Islet of Langerhans (tissue), 1 donor: ENCODE measurements at regions not wholly inside any gene's neighbourhood (a gene's known extent, or its start where the extent isn't known, plus 50 kb on each side); places are given as distances from the start of the nearest gene placed in this dataset.
"Not testable (repeated sequence)": the region's sequence is repeated elsewhere in the genome, so short reads cannot be mapped to it uniquely, and the experiment has no call there.

Source experiments
- FAIRE-seq: peaks from one replicate; lab custom pipeline; 2011; peaks lifted over from hg19 to GRCh38; lab: Jason Lieb, UNC

GRCh38 chr14:34172550-34173368, 221.9 kb upstream of the EGLN3 start:
- FAIRE-seq, result no peak

- no peak for FAIRE-seq
Observed at GRCh38 chr14:34172173-34172451, 221.2 kb upstream of the EGLN3 start.

DNA sequence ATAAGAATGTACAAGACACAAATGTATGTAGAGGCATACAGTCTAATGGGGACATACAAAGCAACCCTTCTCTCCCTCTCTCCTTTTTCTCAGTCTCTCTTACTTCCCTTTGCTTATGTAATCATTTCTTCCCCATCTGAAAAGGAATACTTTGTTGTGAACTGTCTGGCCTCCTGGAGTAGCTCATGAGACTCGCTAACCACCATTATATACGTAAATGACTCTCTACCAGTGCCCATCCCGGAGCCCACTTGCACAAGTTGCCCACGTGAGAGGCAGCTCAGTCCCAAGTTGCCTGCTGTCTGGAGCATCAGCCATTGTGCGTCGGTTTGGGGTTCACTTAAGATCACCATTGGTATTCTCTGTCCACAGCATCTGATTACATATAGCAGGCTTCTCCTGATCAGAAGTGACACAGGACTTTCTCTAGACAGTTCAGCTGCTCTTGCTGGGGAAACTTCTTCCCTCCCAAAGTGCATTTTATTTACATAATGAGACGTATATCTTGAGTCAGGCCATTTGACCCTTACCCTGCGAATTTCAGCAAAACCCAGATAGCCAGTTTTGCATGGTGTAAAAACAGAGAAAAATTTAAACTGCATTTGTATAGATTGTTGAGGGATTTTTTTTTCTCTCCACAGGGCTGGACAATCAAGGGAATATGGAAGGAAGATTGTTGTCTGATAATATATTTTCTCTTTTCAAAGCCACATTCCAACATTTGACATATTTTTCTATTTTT, 220.7 kb upstream of the EGLN3 start:
- no peak for FAIRE-seq

DNA sequence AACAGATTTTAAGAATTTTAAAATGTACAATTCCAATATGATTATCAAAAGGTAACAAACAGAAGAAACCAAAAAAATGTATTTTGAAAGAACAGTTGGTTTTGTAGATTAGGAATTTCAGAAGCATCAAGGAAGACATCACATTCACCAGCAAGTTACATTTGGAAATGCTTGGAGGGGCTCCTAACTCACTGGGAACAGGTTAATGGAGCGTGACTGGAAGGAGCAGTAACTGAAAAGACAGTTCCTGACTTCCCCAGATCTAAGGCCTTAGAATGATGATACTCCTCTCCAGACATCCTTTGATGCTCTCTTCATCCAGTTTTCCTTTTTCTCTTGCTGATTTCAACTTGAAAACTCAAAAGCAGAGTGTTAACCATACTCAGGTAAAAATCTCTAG, 220.0 kb upstream of the EGLN3 start:
- FAIRE-seq, result no peak

GRCh38 chr14:34169561-34169960, 218.7 kb upstream of the EGLN3 start:
- no peak for FAIRE-seq

DNA sequence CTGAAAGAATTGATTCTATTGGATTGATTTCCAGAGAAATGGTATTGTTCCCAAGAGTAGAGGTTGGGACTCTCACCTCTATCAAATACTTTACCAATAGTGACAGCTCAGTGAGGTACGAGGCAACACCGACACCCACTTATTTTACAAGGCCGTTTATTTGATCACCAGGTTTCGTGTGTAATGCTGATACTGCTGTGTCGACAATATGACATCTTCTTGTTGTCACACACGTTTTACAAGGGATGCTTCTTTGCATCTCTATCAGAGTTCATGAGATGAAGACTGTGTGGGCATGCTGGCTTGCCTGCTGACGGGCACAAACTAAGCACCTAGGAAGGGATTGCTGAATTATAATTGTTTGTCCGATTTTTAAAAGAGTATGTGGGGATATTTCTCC, 217.8 kb upstream of the EGLN3 start:
- no peak for FAIRE-seq

DNA sequence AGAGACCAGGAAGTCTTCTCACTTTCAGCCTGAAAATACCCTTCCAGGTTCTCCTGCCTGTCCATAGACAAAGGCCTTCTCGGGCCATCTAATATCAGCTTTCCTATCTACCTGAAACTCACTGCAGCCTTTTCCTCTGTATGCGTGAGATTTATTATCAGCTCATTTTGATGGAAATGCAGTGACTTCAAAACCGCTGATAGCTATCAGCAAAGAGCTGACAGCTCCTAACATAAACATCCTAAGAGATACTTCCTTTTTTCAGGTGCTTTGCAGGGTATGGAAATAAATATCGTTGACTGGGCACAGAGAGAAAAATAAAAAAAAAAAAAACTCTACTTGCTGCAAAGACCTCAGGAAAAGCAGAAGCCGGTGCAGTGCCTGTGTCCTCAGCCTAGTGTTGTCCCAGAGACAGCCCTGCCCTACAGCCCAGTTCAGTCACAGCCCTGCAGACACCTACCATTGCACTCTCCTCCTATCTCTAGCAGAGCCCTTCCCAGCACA, 215.0 kb upstream of the EGLN3 start:
- FAIRE-seq, result no peak

GRCh38 chr14:34164162-34164864, 213.4 kb upstream of the EGLN3 start:
- no peak for FAIRE-seq

DNA sequence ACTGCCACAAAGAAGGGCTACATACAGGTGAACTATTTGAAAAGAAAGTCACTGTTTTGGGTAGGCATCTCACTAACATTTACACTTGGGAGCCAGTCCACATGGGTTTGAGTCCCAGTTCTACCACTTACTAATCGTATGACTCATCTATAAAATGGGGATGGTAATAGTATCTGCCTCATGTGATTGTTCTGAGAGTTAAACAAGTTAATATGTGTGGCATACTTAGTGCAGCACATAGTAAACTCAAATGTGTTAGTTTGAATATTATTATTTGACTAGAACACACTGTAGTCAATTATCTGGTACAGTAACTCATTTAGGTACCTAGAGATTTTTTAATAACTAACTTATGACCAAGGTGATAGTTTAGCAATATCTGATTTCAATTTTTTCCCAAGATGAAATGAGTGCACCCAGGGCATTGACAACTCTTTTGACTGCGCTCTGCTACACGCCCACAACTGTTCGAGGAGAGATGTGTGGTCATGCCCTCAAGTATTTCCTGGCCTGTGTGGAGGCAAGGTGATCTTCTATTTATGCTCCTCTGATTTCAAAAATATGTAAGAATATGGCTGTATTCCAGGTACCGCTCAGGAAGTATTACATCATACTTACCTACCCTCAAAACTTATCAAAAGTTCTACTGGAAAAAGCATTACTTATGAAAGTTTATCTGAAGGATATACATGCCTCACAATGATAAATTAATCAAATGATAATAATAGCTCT, 210.6 kb upstream of the EGLN3 start:
- no peak for FAIRE-seq

DNA sequence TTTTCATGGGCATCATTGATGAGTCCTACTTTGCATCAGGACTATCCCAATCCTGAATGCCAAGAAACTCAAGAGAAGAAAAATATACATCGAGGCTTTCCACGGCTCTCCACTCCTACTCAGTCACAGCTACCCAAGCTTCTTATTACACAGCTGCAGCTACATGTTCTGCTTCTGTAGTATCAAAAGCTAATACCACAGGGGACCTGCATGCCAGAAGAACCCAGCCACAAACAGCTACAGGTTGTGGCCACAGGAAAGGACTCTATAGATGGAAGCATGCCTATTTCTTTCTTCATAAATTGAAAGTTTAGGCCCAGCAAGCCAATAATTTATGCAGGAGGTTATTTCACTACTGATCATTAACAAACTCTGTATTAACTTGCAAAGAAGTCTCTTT, 209.7 kb upstream of the EGLN3 start:
- FAIRE-seq, result no peak

DNA sequence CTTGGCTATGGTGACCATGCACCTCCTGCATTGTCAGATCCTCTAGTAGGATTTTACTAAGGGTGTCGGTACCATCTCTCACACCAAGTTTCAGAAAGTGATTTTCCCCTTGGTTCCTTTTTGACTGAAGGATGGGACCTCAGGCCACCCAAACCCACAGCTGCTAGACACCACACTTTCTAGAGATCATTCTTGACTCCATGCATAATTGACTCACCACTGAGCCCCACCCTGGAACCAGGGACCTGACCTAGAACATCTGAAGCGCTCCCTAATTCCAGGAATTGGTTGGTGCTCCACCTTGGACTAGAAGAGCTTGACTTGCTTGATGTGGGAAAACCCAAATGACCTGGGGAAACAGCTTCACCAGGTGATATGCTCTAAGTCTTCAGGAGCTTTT, 206.8 kb upstream of the EGLN3 start:
- no peak for FAIRE-seq

DNA sequence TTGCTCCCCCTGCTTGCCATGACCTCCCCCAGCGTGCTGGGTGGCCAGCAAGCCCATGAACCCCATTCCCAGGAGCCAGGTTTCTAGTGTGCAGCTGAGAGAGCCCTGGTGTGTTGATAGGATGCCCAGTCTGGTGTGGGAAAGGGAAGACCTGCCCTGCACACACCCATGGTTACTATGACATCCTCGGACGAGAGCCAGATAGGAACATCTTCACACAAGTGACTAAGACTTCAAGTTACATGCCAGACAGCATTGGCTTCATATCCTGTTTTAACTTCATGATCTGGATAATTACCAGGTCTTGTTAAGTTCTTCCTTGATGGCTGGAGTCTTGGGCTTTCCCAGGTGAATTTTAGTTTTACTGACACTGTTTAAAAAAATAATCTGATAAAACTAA, 196.6 kb upstream of the EGLN3 start:
- FAIRE-seq, result no peak

- FAIRE-seq, result not testable (repeated sequence)
Observed at GRCh38 chr14:34140127-34140526, 189.3 kb upstream of the EGLN3 start.

DNA sequence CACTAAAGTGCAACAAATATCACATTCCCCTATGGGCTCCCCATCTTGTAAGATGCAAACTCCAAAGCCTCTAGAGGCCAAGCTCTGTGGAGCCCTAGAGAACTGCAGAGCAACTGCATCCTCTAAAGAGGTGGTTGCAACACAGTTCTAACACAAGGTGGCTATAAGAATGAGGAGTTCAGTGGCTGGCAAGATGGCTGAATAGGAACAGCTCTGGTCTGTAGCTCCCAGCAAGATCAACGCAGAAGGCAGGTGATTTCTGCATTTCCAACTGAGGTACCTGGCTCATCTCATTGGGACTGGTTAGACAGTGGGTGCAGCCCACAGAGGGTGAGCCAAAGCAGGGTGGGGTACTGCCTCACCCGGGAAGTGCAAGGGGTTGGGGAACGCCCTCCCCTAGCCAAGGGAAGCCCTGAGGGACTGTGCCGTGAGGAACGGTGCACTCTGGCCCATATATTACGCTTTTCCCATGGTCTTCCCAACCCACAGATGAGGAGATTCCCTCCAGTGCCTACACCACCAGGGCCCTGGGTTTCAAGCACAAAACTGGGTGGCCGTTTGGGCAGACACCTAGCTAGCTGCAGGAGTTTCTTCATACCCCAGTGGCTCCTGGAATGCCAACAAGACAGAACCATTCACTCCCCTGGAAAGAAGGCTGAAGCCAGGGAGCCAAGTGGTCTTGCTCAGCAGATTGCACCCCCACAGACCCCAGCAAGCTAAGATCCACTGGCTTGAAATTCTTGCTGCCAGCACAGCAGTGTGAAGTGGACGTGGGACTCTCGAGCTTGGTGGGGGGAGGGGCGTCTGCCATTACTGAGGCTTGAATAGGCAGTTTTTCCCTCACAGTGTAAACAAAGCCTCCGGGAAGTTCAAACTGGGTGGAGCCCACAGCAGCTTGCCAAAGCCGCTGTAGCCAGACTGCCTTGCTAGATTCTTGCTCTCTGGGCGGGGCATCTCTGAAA, 188.6 kb upstream of the EGLN3 start:
- not testable (repeated sequence) for FAIRE-seq

- FAIRE-seq, result no peak
Observed at GRCh38 chr14:34138175-34138574, 187.3 kb upstream of the EGLN3 start.

- no peak for FAIRE-seq
Observed at GRCh38 chr14:34137001-34137745, 186.3 kb upstream of the EGLN3 start.

GRCh38 chr14:34135492-34135891, 184.6 kb upstream of the EGLN3 start:
- no peak for FAIRE-seq

DNA sequence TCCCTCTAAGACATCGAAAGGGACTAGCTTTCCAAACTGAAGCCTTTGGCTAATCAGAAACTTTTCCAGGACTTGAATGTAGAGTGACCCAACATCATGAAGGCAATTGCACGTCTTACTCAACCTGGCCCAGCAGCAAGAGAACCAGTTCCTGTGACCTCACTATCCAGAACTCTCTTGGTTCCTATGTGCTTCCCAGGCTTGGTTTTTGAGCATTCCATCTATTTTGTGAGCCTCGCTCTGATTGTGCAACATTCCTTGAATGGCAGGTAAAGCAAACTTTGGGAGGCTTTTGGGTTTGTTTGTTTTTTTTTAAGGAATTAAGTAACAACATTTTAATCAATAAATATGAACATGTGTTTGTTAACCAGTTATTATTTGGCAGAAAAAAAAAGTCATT, 183.6 kb upstream of the EGLN3 start:
- FAIRE-seq, result no peak

DNA sequence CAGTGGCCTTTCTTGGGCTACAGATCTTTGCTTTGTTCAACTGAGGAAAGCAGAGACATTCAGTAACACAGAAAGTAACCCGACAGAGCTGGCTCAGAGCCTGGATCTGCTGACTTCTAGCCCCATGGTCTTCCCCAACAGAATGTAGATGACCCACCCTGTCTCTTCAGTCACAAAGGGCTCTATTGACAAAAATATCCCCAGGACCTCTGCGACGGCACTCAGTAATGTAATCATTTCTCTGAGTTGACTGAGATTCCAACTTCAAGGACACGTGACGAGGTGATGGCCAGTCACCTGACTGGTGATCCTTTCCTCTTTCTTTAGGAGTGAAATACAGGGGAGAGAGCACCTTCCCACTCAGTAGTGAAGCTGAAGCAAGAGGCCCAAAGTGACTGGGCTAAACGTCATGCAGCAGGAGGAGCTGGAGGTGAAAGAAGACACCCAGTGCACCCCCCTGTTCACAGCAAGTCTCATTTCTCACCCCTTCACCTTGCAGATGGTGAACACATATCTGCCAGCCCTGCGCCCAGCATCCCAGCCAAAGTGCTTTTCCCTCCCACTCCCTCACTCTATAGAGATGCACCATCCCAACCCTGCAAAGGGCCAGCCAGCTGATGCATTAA, 179.2 kb upstream of the EGLN3 start:
- FAIRE-seq, result no peak

- FAIRE-seq, result no peak
Observed at GRCh38 chr14:34128665-34129064, 177.8 kb upstream of the EGLN3 start.
